ENCODE measurements at regions not wholly inside any gene's neighbourhood (a gene's known extent, or its start where the extent isn't known, plus 50 kb on each side); places are given as distances from the start of the nearest gene placed in this dataset.
A peak's percentile ranks its signal among the peaks of the same experiment; 100 is the strongest.

DNA sequence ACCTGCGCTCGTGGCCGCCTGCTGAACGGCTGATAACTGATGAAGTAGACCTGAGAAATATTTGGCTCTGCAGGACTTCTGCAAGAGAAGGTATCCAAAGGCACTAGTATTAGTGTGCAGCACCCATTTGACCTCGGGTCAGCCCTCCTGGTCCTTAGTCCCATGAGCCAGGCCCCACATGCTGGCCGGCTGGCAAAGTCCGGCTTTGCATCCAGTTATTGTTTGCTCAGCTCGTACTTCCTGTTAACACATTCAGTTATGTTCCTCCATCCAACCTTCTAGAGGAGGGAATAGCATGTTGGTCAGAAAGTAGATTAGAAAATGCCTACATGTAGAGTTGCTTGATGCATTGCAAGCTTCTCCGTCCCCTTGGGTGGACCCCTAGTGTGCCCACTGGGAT lies 385.7 kb upstream of the RGMA start:
- Histone ChIP-seq H3K56ac (replicated peaks; ENCODE audit: insufficient read length, low read depth, low read length) (no peak overlapping the region), H2AFZ (ENCODE audit: low read length) (no peak overlapping the region), H2BK120ac (replicated peaks; ENCODE audit: low read depth, low read length) (peak overlapping the region; percentile 51), H3K27me3 (replicated peaks in 1 of 4; ENCODE audit: control insufficient read depth in 3 of 4, extremely low read depth in 1 of 4, insufficient read depth in 3 of 4, low read length in 3 of 4) (no peaks in the 10 kb centered on the region; a peak in 1 of 7 replicates), H4K8ac (ENCODE audit: extremely low read depth, insufficient read depth, low read length) (no peak overlapping the region), H2BK15ac (ENCODE audit: low read length) (peak overlapping the region; percentile 53), H3K18ac (ENCODE audit: extremely low read depth, low read length) (peak overlapping the region; percentile 28; the same call in 1 of the 2 replicates), H3K27ac (ENCODE audit: low read depth, low read length) (no peak overlapping the region), H4K5ac (ENCODE audit: insufficient read length, low read depth, low read length) (no peak overlapping the region), H3K23me2 (ENCODE audit: low read depth, low read length) (no peaks in the 10 kb centered on the region), H3K36me3 (ENCODE audit: control insufficient read depth in 2 of 4, insufficient read depth in 4 of 4, low read length in 3 of 4) (no peaks in the 10 kb centered on the region), H2BK20ac (ENCODE audit: low read length) (peak overlapping the region; percentile 77; the same call in 1 of the 2 replicates), H3K4me1 (replicated peaks in 1 of 4; ENCODE audit: control insufficient read depth in 3 of 4, insufficient read depth in 4 of 4, low read length in 3 of 4) (peaks cover 3 to 22% (median 13%) of the 10 kb centered on the region in 4 experiments), H3K4ac (replicated peaks; ENCODE audit: insufficient read length, low read depth, low read length) (no peak overlapping the region), H3K9me3 (ENCODE audit: insufficient read depth in 2 of 2, low read depth in 1 of 2, low read length in 1 of 2) (peaks cover 0 to 6% of the 10 kb centered on the region in 2 experiments; a peak in 3 of 4 replicates), H4K20me1 (replicated peaks in 1 of 2; ENCODE audit: control insufficient read depth in 1 of 2, insufficient read depth in 2 of 2, low read length in 2 of 2) (no peaks in the 10 kb centered on the region), H3K79me1 (ENCODE audit: low read depth, low read length) (no peaks in the 10 kb centered on the region), H2BK5ac (ENCODE audit: low read depth, low read length) (peak overlapping the region; percentile 66; the same call in 1 of the 2 replicates), H3K23ac (ENCODE audit: insufficient read length) (no peak overlapping the region), H3K4me2 (ENCODE audit: insufficient read depth in 1 of 2, low read depth in 2 of 2, low read length in 2 of 2) (no peak overlapping the region), H3K9ac (replicated peaks in 1 of 4; ENCODE audit: extremely low read depth in 1 of 4, low read depth in 3 of 4, low read length in 3 of 4) (no peak overlapping the region), H2AK5ac (ENCODE audit: low read depth, low read length) (peak overlapping the region; percentile 66; the same call in 1 of the 2 replicates), H3K4me3 (ENCODE audit: extremely low read depth in 1 of 4, insufficient read depth in 2 of 4, low read depth in 3 of 4, low read length in 4 of 4) (no peak overlapping the region), H4K91ac (replicated peaks; ENCODE audit: insufficient read length, low read length) (no peak overlapping the region), H3K14ac (ENCODE audit: insufficient read length) (no peak overlapping the region), H2BK12ac (ENCODE audit: low read depth, low read length) (peak overlapping the region; percentile 18; the same call in 1 of the 2 replicates), H3K79me2 (ENCODE audit: control insufficient read depth in 1 of 2, insufficient read depth in 2 of 2, low read length in 2 of 2) (no peaks in the 10 kb centered on the region)
- FAIRE-seq: no peak
- POLR2A ChIA-PET (ENCODE audit: partially characterized antibody): interaction anchor here (0.6 kb wide), 1 partner anchor 17 kb away, joined by 3 read pairs; no protein-coding TSS in a partner anchor
- CTCF ChIA-PET (ENCODE audit: partially characterized antibody): interaction anchor here (1.3 kb wide), 1 partner anchor 387 kb away, joined by 4 read pairs; no protein-coding TSS in a partner anchor
- no peak for DNase-seq (ENCODE audit: low read depth in 1 of 2, low spot score in 2 of 2)
- TF ChIP-seq TAF7 (optimal IDR thresholded peaks at IDR 0.05; ENCODE audit: borderline replicate concordance, low read depth, low read length) (no peak), CHD1 (IDR thresholded peaks at IDR 0.05; ENCODE audit: low read depth, low read length) (no peak), USF2 (IDR thresholded peaks at IDR 0.05; ENCODE audit: low read length) (no peak), BACH1 (IDR thresholded peaks at IDR 0.05; ENCODE audit: low read length) (no peak)
- TF ChIP-seq, protein P1, sequence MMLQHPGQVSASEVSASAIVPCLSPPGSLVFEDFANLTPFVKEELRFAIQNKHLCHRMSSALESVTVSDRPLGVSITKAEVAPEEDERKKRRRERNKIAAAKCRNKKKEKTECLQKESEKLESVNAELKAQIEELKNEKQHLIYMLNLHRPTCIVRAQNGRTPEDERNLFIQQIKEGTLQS (IDR thresholded peaks at IDR 0.05; ENCODE audit: insufficient read depth, low read depth, low read length): no peak
- 92% methylated on average over 9 of the region's 9 CpGs; no CpG with 5 or more reads in 1 of the 2 experiments for WGBS, 2 experiments (ENCODE audit: extremely low coverage in 1 of 2, insufficient coverage in 1 of 2, insufficient read length in 1 of 2, insufficient replicate concordance in 2 of 2, low coverage in 1 of 2, low lambda C conversion rate in 2 of 2, missing lambda C conversion rate in 1 of 2)

Measured in H1 (cell line).